Retina (tissue), 1 donor: ENCODE measurements at regions not wholly inside any gene's neighbourhood (a gene's known extent, or its start where the extent isn't known, plus 50 kb on each side); places are given as distances from the start of the nearest gene placed in this dataset.
A peak's percentile ranks its signal among the peaks of the same experiment; 100 is the strongest.

ENCODE experiments used
- DNase-seq: peaks from one replicate; pipeline ENCODE4 v3.0.0-alpha.2; 2016

DNA sequence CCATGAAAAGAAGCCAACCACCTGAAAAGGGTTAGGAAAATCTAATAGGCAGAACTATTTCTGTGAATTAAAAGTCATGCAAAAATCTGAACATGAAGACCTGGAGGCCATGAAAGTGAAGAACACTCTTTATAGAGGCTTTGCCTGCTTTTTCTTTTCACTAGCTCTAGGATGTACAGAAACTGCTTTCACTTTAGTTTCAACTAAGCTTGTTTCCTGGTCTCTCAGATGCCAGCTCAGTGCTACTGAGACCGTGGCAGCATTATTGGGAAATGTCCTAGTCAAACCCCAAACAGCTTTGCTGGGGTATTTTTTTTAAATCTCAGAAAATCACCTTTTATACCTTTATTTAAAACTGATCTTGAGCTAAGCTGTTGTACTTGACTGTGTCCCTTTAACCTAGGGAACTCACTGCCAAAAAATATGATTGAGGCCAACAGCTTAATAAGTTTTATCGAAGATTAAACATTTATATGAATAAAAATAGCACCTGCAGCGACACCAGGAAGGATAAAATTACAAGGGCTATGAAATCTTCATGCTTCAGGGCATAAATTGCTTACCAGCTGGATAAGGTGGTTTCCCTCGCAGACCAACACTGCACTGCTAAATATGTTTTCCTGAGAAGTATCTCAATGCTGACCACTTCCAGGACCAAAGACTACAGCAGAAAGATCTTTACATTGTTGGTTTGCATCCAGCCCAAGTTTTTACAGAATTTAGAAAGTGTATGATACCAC lies 621.8 kb upstream of the ZFHX3 start:
- no peak for DNase-seq

DNA sequence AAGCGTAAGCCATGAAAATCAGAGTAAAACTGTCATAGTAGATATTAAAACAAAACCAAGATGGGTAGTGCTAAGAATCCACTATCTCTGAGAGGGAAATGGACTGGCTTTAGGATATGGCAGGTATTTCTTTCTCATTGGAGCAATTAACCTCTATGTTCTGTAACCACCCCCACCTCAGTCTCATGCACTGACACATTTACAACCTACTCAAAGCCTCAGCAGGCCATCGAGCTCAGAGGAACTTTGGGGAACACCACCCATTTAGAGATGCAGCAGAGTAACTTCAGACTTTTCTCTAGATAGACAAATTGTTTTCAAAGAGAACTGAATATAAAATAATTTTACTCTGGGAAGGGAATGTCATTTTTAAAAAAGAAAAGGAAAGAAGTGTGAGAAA lies 615.8 kb upstream of the ZFHX3 start:
- DNase-seq = no peak

DNA sequence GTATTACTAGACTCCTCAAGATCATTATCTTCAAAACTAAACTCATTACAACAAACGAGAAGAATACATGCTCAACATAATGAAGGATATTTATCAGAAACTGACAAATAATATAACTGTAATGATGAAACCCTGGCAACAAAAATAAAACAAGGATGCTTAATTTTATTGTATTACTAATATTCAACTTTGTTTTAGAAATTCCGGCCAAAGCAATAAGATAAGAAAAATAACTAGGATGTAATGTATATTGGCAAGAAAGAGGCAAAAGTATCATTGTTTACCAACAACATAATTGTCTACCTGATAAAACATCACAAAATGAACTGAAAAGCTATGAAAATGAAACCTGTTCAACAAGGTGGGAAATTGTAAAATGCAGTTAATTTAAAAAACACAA lies 588.3 kb upstream of the ZFHX3 start:
- no peak for DNase-seq

DNA sequence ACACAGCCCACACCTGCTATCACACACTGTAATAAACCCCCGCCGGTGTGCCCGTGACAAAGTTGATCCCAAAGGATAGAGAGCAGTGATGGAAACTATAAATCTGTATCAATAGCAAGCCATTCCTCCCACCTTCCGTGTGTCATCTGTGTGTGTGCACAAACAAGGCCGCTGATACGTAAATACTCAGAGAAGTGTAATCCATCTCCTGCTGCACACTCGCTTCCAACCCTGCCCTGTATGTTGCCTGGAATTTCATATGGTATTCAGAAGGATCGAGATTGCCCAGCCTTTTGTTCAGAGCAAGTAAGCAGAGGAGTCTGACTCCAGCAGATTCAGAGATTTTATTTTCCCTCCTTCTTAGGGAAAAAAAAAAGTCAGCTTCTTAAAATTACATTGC lies 581.1 kb upstream of the ZFHX3 start:
- peak; percentile 13 for DNase-seq

DNA sequence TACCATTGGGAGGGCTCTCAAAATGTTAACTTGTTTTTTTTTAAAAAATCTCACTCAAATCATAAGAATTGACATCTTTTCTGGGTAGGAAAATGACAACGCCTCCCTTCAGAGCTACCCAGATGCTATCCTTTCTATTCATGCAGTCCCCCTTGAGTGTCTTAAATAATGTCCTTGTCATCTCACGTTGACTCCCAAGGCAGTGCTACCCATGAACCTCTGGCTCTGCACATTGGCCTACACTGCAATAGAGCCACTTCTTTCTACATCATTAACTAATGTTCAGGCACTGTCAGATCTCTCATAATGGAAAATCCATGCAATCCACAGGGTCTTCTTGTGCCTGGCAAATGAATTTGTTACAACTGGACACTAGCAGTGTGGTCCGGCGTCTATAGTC lies 569.8 kb upstream of the ZFHX3 start:
- DNase-seq = no peak

DNA sequence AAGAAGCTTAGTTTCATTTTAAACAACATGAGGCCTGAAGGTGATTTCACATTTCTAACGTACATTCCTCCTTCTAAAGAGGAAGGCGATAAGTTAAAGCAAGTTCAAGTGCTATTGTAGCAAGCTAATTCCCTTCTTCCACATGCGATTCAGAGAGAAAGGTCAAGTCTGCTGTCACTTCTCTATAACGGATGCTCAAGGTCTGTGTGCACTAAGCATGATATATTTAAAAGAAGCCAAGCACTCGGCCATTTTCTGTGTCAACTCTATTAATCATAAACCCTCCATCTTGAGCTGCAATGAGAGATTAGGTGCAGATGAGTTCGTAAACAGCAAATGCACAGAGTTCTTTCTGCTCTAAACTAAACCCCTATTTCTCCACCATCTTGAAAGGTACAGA lies 568.8 kb upstream of the ZFHX3 start:
- peak; percentile 28 for DNase-seq

DNA sequence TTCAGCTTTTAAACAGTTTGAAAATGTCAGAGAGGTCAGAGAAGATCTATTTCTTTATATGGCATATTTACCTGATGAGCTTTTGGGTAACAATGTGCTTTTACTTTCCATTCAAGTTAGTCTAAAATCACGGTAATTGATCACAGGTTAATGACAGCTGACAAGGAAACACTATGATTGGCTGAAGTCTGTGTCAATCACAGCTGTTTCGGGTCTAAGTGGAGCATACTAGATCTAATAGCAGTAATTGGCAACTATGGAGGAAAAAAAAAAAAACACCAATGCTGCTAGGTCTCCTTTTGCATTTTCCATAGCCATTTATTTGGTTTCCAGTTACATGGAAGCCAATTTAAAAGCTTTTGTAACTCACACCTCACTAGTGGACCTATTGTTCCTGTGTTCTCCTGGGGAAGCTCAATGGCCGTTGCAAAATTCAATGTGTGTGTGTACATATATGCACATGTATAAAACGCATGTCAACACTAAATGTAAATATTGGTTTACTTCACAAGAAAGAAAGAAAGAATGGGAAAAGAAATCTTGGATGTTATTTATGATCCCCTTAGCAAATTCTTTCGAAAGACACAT lies 568.3 kb upstream of the ZFHX3 start:
- peak; percentile 69 for DNase-seq

DNA sequence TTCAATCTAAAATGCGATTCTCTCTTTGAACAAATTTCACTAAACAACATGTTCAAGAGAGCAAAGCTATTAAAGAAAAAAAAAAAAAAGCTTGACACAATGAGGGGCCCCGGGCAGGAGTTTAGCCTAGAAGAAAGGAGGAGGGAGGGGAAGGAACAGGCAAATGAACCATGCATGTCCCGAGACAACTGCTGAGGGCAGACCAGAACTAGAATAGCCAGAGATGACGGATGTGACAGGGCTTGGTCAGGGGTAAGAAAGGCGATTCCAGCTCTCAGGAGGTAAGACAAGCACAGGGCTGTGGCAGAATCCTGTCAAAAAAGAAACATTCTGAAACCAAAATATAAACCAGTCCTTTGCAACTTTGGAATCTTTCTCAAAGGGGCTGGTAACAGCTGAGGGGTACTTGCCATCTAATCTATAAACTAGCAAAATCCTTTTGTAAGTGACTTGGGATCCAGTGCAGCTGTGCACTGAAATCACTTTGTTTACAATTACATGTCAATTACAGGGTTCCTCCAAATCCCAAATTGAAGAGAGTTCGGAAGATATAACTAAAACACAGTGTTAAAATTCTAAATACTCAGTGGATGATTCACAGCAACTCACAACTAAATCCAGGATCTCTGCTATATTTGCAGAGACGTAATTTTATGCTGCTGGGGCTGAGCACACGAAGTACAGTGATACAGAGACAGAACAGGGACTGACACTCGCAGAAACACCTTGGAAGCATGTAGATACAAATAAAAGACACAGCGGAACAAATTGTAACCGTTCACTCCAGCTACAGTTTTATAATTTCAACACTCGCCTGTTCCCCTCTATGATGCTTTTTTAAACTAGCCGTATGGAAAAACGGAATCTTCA lies 567.4 kb upstream of the ZFHX3 start:
- peak; percentile 57 for DNase-seq

DNA sequence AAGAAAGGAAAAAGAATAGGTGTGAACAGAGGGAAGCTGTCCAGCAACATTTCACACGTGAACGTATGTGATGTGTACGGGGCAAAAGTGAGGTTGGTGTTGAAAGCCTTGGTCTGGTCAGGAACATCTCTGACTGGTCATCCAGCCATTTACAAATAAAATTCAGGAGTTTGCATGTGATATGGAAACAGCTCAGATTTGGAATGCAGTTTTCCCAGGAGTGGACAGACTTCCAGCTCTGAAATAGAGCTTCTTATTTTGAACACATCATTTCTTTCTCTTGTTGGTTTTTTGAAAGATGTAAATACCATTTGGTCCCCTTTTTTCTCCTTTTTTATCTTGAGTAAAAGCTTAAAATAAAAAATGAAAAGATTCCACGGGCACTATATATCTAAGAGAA lies 566.2 kb upstream of the ZFHX3 start:
- DNase-seq = no peak

DNA sequence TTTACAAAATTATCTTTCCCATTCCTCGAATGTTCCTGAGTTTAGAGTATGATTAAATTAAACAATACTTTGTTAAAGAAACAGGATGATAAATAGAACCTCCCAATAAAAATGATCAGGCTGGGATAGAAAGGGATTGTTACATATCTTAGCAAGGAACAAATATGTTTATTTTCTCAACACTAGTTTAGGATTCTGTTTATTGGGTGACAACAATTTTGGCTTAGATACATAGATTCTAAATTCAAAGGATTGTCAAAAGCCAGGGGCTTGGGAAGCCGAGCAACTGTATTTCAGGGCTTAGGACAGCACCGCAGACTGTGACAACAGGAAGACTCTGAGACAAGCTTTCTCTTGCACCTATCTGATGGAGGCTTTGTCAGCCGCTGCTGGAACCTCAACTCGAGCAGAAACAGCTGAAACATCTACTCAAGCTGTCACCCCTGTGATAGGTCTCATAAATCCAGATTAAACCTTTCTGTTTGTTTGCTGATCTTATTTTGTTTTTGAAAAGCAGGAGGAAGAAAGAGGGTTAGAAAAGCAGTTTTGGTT lies 562.8 kb upstream of the ZFHX3 start:
- DNase-seq = peak; percentile 20

DNA sequence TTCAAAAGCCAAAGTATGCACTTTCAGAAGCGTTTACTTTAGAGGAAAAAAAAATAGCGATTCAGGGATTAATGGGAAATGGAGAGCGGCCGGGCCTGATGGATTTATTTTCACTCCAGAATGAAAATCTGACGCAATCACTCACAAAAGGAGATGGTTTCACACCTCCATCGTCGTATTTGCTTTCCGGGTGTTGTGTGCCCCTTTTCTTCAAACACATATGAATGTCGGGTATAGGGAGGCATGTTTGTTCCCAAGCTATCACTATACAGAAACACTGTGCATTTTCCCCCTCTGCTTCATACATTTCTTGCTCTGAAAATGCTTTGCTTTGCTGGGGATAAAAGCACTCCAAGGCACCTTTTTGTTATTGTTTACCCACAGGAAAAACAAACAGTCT lies 562.2 kb upstream of the ZFHX3 start:
- DNase-seq = no peak

DNA sequence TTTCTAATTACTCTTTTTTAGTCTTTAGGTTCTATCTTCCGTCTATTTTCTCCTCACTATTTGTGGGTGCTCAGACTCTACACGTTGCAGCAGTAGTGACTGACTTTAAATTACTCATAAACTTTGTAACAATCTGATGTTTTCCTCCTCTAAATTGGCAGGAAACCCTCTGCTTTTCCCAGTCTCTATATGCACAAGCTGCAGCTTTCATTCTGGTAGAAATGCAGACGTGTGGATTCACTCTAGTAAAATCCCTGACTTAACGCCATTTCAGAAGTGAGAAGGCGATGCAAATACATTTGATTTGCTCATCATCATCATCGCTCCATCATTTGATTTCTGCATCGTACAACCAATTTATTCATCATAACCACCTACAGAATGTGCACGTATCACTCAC lies 561.0 kb upstream of the ZFHX3 start:
- no peak for DNase-seq

DNA sequence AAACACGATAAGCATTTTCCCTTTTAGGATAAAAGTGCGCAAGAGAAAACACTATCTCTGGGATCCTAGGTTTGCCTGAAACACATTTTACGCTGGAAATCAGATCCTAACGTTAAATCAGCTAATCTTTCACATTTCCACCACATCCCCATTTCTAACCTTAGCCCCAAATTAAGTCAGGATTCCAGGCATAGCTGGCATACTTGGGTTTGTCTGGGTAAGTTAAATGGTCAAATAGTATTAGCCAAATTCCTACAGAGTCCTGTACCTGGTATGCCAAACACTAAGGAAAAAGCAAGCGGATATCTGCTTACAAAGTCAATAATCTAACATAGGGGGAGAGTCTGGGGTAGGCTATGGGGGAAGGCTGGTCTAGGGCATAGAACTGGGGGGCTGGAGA lies 557.4 kb upstream of the ZFHX3 start:
- no peak for DNase-seq

DNA sequence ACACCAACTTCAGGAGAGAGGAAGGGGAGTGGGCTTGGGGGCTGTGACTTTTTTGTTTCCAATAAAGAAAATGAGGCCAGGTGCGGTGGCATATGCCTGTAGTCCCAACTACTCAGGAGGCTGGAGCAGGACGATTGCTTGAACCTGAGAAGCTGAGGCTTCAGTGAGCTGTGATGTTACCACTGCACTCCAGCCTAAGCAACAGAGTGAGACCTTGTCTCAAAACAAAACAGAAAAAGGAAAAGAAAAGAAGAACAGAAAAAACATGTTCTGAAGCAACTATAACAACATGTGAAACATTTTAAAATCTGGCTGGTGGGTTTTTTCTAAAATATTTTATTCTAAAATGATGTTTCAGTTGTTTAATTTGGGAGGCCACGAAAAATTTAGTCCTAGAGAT lies 554.0 kb upstream of the ZFHX3 start:
- no peak for DNase-seq

DNA sequence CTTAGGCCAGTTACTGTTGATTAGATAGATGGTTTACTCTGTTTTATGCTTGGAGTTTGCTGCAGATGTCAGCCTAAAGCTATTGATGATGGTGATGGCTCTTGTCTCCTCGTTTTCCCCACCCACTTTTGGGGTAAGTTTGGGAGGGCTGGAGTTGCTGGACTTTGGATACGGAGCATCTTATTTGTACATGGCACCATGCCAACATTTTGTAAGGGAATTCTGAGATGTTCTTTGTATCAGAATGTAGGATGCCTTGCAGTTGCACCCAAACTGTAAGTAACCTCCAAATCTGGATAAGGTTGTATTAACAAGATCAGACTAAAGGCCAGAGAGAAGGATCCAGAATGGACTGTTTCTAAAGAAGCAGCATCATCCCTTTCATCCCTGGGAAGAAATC lies 551.9 kb upstream of the ZFHX3 start:
- no peak for DNase-seq

DNA sequence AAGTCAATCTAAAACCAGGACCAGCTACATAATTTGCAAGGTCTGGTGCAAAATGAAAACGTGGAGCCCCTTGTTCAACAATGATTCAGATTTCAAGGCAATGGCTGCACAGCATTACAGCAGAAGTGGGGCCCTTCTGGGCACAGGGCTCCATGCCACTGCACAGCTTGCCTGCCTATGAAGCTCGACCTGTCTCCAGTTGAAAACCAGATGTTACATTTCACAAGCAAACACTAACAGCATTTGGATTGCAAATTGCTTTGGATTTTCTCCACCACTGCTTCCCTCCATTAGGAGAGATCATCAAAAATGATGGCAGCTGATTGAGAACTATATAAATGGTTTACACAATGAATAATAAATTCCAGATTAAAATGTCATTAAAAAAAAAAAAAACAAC lies 551.4 kb upstream of the ZFHX3 start:
- no peak for DNase-seq

DNA sequence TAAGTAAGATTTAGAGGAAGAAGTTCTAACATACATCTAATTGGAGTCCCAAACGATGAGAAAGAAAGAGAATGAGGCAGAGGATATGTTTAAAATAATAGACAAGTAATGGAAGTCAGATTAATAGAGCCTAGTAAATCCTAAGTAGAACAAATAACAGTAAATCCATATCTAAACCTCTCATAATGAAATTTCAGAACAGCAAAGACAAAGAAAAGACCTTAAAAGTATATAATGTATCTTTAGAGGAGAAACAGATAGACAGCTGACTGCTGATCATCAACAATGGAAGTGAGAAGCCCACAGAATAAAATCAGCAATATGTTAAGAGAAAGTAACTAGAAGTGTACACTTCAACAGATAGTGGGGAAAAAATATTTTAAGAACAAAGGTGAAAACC lies 536.2 kb upstream of the ZFHX3 start:
- DNase-seq = no peak

DNA sequence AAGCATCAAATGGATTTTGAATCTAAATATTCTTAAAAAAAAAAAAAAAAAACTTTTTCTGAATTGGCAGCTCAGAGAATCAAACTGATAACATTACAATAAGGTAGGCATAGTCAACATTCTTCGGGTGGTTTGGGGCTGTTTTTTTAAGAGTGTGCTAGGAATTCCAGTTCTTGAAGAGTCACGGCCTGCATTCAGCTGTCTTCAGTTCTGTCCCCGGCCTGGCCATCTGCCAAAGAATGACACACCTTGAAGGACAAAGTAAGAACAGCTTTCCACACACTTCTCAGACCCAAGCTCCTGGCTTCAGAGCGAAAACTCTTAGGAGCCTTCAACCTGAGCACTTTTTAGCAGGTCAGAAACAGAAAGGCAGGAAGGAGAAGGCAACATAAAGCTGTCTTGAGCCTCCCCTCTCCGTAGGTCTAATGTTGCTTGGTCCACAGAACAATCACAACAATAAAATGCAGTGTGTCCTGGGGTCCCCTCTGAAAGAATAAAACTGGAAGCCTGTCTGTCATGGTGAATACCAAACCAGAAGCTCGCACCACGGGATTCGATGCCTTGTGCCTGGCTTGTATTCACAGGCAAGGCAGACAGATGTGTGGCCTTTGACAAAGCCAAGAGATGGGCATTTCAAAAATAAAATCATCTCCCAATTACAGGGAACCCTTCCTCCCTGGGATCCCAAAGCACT lies 524.4 kb upstream of the ZFHX3 start:
- no peak for DNase-seq

DNA sequence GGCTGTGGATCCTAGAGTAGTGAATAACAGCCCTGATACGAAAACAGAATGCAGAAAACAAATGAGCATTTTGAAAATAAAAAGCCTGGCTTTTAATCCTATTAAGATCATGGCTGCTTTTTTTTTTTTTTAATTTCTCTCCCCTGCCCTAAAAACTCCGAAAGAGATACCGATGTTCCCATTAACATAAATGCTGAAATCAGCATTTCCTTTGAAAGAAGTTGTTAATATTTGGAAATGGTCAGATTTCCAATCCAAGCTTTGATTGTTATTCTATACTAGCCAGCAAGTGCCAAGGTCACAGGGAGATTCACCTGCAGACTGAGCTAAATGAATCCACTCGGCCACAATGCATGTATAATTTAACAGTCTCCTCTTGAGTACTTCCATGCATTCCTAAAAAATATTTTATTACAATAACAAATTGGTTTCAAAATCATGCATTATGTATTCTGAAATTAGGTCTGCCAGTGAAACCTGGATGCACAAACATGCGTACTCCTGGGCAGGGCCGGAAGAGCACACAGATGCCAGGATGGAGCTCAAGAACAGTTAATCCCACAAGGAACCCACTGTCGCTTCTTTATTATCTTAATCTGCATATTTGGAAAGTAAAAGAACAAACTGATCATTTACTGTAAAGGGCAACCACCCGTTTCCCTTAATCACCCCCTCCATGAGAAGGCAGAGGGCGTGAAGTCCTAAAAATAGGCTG lies 521.5 kb upstream of the ZFHX3 start:
- no peak for DNase-seq

DNA sequence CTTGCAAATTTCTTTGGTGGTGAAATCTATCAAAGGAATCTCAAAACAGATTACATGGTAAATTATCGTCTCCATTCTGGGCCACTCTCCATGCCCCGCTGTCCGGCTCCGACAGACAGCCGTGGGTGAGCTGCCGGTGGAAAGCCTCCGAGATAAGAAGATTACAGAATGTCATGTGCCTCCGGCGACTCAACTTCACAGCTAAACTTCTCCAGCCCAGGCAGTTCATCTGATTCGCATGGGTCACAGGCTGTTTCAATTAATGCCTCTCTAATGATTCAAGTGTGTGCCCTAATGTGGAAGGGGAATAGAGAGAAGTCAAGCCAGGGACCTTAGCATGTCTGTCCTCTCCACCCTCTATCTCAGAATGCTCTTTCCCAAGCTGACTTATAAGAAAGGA lies 520.8 kb upstream of the ZFHX3 start:
- no peak for DNase-seq

DNA sequence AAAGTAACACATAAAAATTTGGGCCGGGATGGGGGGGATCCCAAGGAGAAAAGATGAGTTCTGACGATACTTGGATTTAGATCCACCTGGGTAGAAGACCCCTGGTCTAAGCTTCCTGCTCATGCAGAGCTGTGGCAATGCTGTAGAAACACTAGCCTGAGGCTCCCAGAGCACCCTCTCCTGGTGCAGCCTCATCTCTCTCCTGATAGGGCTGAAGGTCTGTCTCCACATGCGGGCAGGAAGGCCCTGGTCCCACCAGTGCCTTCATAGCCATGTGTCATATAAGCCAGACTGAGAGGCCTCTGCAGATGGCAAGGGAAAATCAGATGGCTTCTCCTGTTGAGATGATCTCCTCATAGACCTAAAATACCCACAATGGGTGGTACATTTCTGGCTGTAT lies 518.0 kb upstream of the ZFHX3 start:
- no peak for DNase-seq

DNA sequence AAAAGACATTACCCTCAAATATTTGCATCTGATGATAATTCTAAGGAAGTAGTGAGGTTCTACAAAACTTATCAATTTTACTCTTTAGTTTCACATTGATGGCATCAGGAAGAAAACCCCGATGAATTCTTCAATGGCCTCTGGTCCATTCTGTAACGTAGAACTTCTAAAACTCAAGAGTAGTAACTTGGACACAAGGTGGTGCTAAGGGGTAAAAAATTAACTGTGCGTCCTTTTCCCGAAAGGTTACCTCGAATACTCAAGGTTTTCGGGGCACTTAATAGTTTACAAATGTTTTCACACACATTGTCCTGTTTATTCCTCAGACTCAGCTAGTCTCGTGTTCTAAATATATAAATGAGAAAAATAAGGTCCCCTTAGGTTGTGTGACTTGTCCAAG lies 517.3 kb upstream of the ZFHX3 start:
- no peak for DNase-seq

DNA sequence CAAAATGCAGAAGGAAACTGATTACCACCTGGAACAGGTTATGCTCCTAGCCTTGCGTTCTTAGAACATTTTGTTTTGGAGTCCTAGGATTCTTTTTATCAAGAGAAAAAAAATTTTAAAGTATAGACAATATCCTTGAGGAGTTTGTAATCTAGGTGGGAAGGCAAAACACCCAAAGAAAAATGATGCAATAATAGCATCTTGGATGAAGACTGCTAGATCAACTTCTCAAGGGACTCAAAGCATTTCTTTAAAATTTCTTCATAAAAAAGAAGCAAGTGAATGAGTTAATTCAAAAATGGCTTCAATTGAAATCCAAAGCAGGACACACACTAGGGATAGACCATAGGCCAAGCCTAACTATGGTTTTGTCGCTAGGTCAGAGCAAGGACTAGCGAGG lies 515.8 kb upstream of the ZFHX3 start:
- DNase-seq = no peak
